ENCODE measurements at regions not wholly inside any gene's neighbourhood (a gene's known extent, or its start where the extent isn't known, plus 50 kb on each side); places are given as distances from the start of the nearest gene placed in this dataset.

- H3K27ac ChIP-seq: no peak overlapping the region
- H3K4me3 ChIP-seq: no peak overlapping the region
- TF ChIP-seq CTCF (IDR thresholded peaks at IDR 0.05): no peak
- no peak for DNase-seq (ENCODE audit: low spot score)
Measured at GRCh38 chr12:125243811-125244210, 178.6 kb downstream of the AACS start.

GRCh38 chr12:125244338-125244737 is 179.1 kb downstream of the AACS start:
- Histone ChIP-seq H3K4me3 (no peak overlapping the region), H3K27ac (peak overlapping the region in 1 of 2 donors; percentile 7)
- DNase-seq (ENCODE audit: low spot score): no peak
- no peak for TF ChIP-seq CTCF (IDR thresholded peaks at IDR 0.05)

- no peak overlapping the region for H3K4me3 ChIP-seq
- no peak for DNase-seq (ENCODE audit: low spot score)
- peak overlapping the region in 1 of 2 donors; percentile 43 for H3K27ac ChIP-seq
- TF ChIP-seq CTCF (IDR thresholded peaks at IDR 0.05): no peak
Measured at GRCh38 chr12:125245581-125246557, 180.6 kb downstream of the AACS start.

GRCh38 chr12:125247477-125247876 is 182.2 kb downstream of the AACS start:
- no peak for DNase-seq (ENCODE audit: low spot score)
- no peak for TF ChIP-seq CTCF (IDR thresholded peaks at IDR 0.05)
- Histone ChIP-seq H3K4me3 (no peak overlapping the region), H3K27ac (no peak overlapping the region)

GRCh38 chr12:125249066-125249824 is 184.0 kb downstream of the AACS start:
- H3K4me3 ChIP-seq: no peak overlapping the region
- DNase-seq (ENCODE audit: low spot score): no peak
- TF ChIP-seq CTCF (IDR thresholded peaks at IDR 0.05): no peak
- no peak overlapping the region for H3K27ac ChIP-seq

GRCh38 chr12:125249932-125250331 is 184.7 kb downstream of the AACS start:
- no peak for DNase-seq (ENCODE audit: low spot score)
- no peak for TF ChIP-seq CTCF (IDR thresholded peaks at IDR 0.05)
- Histone ChIP-seq H3K4me3 (no peak overlapping the region), H3K27ac (no peak overlapping the region)

Measured in coronary artery (tissue), 2 donors.